ENCODE measurements at regions not wholly inside any gene's neighbourhood (a gene's known extent, or its start where the extent isn't known, plus 50 kb on each side); places are given as distances from the start of the nearest gene placed in this dataset.

DNA sequence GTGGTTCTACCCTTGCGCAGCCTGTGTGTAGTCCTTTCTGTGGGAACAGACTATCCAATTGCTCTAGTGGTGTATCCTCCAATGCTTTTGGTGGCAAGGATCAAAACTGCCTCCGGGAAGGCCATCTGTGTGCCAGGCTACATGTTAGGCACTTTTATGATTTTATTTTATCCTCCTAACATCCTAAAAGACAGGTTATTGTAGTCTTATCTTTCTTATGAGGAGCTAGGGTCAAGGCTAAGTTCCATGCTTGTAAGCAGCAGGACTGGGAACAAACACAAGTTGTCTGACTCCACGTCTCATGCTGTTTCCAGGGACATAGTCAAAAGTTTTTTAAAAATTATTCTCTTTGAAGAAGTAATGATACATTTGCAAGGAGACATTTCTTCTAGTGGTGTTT is 278.7 kb upstream of the ADAMTSL1 start:
- Histone ChIP-seq H3K36me3 (ENCODE audit: insufficient read depth) (no peaks in the 10 kb centered on the region), H4K20me1 (ENCODE audit: insufficient read depth) (no peaks in the 10 kb centered on the region), H3K79me2 (ENCODE audit: insufficient read depth, low read depth) (no peaks in the 10 kb centered on the region), H3K27ac (no peak overlapping the region), H3K9ac (no peak overlapping the region), H3K27me3 (ENCODE audit: insufficient read depth, low read depth) (no peaks in the 10 kb centered on the region), H2AFZ (ENCODE audit: low read depth) (no peak overlapping the region), H3K4me1 (ENCODE audit: low read depth, poor library complexity, severe bottlenecking) (no peaks in the 10 kb centered on the region), H3K4me3 (IDR thresholded peaks at IDR 0.05; ENCODE audit: insufficient read depth, low read depth, low read length) (no peak overlapping the region), H3K4me2 (no peak overlapping the region)
- TF ChIP-seq, protein P1, sequence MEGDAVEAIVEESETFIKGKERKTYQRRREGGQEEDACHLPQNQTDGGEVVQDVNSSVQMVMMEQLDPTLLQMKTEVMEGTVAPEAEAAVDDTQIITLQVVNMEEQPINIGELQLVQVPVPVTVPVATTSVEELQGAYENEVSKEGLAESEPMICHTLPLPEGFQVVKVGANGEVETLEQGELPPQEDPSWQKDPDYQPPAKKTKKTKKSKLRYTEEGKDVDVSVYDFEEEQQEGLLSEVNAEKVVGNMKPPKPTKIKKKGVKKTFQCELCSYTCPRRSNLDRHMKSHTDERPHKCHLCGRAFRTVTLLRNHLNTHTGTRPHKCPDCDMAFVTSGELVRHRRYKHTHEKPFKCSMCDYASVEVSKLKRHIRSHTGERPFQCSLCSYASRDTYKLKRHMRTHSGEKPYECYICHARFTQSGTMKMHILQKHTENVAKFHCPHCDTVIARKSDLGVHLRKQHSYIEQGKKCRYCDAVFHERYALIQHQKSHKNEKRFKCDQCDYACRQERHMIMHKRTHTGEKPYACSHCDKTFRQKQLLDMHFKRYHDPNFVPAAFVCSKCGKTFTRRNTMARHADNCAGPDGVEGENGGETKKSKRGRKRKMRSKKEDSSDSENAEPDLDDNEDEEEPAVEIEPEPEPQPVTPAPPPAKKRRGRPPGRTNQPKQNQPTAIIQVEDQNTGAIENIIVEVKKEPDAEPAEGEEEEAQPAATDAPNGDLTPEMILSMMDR (conservative IDR thresholded peaks at IDR 0.05; ENCODE audit: low read depth, low read length): no peak

DNA sequence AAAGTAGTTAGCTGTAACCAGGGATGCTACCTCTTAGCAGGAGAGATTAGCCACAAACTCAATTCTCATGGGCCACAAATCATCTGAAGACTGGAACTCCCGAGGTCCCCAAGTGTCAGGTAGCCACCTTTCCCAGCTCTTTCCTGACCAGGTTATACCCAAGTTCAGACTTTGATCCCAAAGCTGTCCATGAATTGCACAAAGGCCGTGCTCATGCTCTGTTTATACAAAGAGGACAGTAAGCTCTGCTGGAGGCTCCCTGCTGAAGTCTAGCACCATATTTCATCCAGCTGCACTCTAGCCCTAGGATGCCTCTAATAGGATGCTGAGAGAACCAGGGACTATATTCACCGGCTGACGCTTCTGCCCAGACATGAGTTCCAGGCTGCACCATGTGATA is 271.0 kb upstream of the ADAMTSL1 start:
- H3K4me1 ChIP-seq (ENCODE audit: low read depth, poor library complexity, severe bottlenecking): no peaks in the 10 kb centered on the region
- no peak overlapping the region for H3K4me3 ChIP-seq (IDR thresholded peaks at IDR 0.05; ENCODE audit: insufficient read depth, low read depth, low read length)
- H3K79me2 ChIP-seq (ENCODE audit: insufficient read depth, low read depth): no peaks in the 10 kb centered on the region
- no peak overlapping the region for H2AFZ ChIP-seq (ENCODE audit: low read depth)
- H3K4me2 ChIP-seq: no peak overlapping the region
- no peaks in the 10 kb centered on the region for H3K36me3 ChIP-seq (ENCODE audit: insufficient read depth)
- no peak overlapping the region for H3K27ac ChIP-seq
- no peaks in the 10 kb centered on the region for H4K20me1 ChIP-seq (ENCODE audit: insufficient read depth)
- no peak overlapping the region for H3K9ac ChIP-seq
- H3K27me3 ChIP-seq (ENCODE audit: insufficient read depth, low read depth): no peaks in the 10 kb centered on the region
- TF ChIP-seq, protein P1 (conservative IDR thresholded peaks at IDR 0.05; ENCODE audit: low read depth, low read length): no peak

DNA sequence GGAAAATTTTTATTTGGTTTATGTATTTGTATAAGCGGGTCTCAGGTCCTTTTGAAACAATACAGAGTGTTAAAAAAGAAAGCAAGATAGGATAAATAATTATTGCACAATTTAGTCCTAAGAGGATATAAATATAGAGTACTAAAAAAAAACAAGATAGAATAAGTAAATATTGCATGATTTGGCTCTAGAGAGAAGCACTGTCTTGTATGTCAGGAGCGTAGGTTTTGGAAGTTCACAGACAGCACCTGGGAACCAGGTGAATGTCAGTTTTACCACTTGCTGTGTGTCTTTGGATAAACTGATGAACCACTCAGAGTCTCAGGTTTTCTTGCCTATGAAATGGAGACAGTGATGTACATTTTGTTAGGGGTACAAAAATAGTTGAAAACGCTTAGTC is 266.2 kb upstream of the ADAMTSL1 start:
- Histone ChIP-seq H3K4me2 (no peak overlapping the region), H3K9ac (no peak overlapping the region), H3K36me3 (ENCODE audit: insufficient read depth) (no peaks in the 10 kb centered on the region), H3K27ac (no peak overlapping the region), H3K4me3 (IDR thresholded peaks at IDR 0.05; ENCODE audit: insufficient read depth, low read depth, low read length) (no peak overlapping the region), H3K79me2 (ENCODE audit: insufficient read depth, low read depth) (no peaks in the 10 kb centered on the region), H2AFZ (ENCODE audit: low read depth) (no peak overlapping the region), H4K20me1 (ENCODE audit: insufficient read depth) (no peaks in the 10 kb centered on the region), H3K27me3 (ENCODE audit: insufficient read depth, low read depth) (no peaks in the 10 kb centered on the region), H3K4me1 (ENCODE audit: low read depth, poor library complexity, severe bottlenecking) (peaks cover 5% of the 10 kb centered on the region)
- TF ChIP-seq, protein P1 (conservative IDR thresholded peaks at IDR 0.05; ENCODE audit: low read depth, low read length): no peak

DNA sequence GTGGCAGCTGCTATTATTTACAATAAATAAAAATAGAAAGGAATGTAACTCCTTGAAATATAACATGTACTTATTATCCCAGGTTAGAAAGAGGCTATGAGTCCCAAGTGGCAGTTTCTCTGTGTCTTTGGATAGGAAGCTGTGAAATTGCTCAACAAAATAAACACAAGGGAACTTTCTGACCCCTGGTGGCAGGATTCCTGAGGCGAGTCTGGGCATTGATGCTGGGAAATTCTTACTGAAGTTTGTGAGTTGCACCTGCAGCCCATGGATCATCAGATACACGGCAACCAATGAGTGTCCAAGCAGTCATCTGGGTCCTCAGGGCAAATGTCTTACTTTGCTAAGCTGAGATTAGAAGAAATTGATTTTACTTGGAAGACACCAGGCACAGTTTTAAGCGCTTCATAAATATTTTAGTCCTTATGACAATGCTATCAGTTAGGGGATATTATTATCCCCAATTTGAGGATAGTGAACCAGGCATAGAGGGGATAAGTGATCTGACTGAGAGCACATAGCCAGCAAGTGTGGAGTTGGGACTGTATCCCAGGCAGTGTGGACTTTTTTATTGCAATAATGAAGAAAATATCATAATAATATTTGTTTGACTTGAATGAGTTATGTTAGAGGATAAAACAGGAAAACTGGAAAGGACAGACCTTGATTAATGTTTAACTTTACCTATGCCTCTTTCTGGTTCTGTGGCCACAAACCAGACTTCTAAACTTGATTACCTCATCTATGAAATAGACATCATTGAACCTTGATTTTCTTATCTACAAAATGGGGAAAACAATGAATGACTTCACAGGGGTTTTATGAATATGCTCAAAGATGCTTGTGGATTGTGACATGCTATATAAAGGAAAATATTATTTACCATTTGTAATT is 265.5 kb upstream of the ADAMTSL1 start:
- Histone ChIP-seq H3K36me3 (ENCODE audit: insufficient read depth) (no peaks in the 10 kb centered on the region), H3K79me2 (ENCODE audit: insufficient read depth, low read depth) (no peaks in the 10 kb centered on the region), H3K4me3 (IDR thresholded peaks at IDR 0.05; ENCODE audit: insufficient read depth, low read depth, low read length) (no peak overlapping the region), H4K20me1 (ENCODE audit: insufficient read depth) (no peaks in the 10 kb centered on the region), H3K4me1 (ENCODE audit: low read depth, poor library complexity, severe bottlenecking) (peaks cover 5% of the 10 kb centered on the region), H3K27me3 (ENCODE audit: insufficient read depth, low read depth) (no peaks in the 10 kb centered on the region), H2AFZ (ENCODE audit: low read depth) (no peak overlapping the region), H3K9ac (no peak overlapping the region), H3K4me2 (no peak overlapping the region), H3K27ac (no peak overlapping the region)
- TF ChIP-seq, protein P1 (conservative IDR thresholded peaks at IDR 0.05; ENCODE audit: low read depth, low read length): peak; percentile 67
